AG04449 (cell line): ENCODE measurements at regions not wholly inside any gene's neighbourhood (a gene's known extent, or its start where the extent isn't known, plus 50 kb on each side); places are given as distances from the start of the nearest gene placed in this dataset.

Experiments used
- CTCF ChIA-PET: fragments of 350-600 bp; formaldehyde crosslinking; extraction: SDS; loops from one replicate; lab custom pipeline; 2021; ENCODE audit warnings: antibody characterized with exemption; lab: Yijun Ruan, JAX
- POLR2A ChIA-PET: fragments of 400-600, 350-600 bp; formaldehyde crosslinking; extraction: SDS; loops from one replicate; lab custom pipeline; 2020; ENCODE audit warnings: antibody characterized with exemption, inconsistent platforms; lab: Yijun Ruan, JAX
- DNase-seq: peaks from one replicate; pipeline ENCODE4 v3.0.0-alpha.2; 2010; ENCODE audit warnings: low read depth, low spot score
- H3K4me3 ChIP-seq: 2 replicates; pipeline ENCODE4 v1.5.1; 2011; ENCODE audit warnings: low read depth, mild to moderate bottlenecking, control low read depth, low read length
- CTCF ChIP-seq: IDR thresholded peaks from one replicate; pipeline ENCODE4 v1.5.1; 2011; ENCODE audit warnings: mild to moderate bottlenecking, moderate library complexity, low read length, control low read depth, inconsistent platforms; ENCODE audit not compliant: insufficient read depth; ENCODE audit errors: missing control alignments

DNA sequence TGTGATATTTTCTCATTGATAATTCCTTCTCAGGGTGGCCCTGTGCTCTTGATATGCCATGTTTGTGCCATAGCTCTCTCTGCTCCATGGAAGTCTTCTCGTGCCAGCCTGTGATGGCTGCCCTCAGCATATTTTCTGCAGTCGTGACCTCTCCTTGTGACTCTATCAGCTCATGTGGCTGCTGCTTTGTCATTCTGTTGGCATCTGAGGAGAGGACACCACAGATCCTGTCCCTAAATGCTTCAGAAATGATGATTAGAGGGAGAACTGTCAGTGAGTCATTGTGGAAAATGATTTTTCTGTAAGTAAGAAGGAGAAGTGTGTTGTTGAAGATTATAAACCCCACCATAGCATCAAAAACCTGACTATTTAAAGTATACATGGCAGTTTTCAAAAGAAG is 286.0 kb downstream of the ADGRL2 start:
- TF ChIP-seq CTCF, result no peak
- H3K4me3 ChIP-seq, result no peak overlapping the region
- ChIA-PET CTCF (no interaction called here), POLR2A (no interaction called here)
- DNase-seq, result no peak

- POLR2A ChIA-PET, result no interaction called here
- no peak for DNase-seq
- CTCF ChIA-PET, result no interaction called here
- no peak for TF ChIP-seq CTCF
- H3K4me3 ChIP-seq, result no peak overlapping the region
Observed at GRCh38 chr1:82079607-82080006, 278.9 kb downstream of the ADGRL2 start.

GRCh38 chr1:82073659-82074058 is 272.9 kb downstream of the ADGRL2 start:
- POLR2A ChIA-PET, result no interaction called here
- CTCF ChIA-PET, result no interaction called here
- no peak for DNase-seq
- H3K4me3 ChIP-seq, result no peak overlapping the region
- no peak for TF ChIP-seq CTCF

DNA sequence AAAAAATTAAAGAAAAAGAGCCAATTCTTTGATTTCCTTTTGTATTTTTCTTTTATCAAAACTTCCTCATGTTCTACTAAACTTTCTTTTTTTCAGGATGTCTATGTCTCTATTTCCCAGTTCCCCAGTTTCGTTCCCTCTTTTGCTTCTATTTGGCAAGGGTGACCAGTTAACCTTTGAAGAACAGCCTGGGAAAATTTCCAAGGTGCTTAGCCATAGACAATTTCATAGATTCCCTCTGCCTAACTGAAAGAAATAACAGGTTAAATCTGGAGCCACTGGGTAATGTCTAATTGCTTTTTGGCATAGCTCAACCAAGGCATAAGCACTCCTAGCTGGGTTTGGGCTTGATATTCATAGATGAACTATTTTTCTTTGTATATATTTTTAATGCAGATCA is 272.3 kb downstream of the ADGRL2 start:
- TF ChIP-seq CTCF, result no peak
- H3K4me3 ChIP-seq, result no peak overlapping the region
- CTCF ChIA-PET, result no interaction called here
- POLR2A ChIA-PET, result no interaction called here
- no peak for DNase-seq

DNA sequence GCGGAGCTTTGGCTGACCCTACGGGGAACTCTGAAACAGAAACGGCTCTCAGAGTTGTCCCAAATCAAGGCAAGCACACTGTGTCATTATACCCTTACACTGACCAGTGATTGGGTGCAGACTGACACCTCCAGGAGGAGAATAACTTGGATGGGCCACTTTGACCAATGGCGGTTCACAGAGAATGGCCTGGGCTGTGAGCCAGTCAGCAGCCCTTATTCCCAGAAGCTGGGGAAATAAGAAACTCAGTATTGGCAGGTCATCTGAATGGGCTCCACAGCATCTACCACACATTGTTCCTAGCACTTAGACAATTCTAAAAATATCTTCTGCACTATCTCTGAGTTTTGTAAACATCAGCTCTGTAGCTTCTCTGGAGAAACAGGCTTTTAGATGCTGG is 265.2 kb downstream of the ADGRL2 start:
- no peak overlapping the region for H3K4me3 ChIP-seq
- CTCF ChIA-PET, result no interaction called here
- TF ChIP-seq CTCF, result no peak
- no peak for DNase-seq
- POLR2A ChIA-PET, result no interaction called here

DNA sequence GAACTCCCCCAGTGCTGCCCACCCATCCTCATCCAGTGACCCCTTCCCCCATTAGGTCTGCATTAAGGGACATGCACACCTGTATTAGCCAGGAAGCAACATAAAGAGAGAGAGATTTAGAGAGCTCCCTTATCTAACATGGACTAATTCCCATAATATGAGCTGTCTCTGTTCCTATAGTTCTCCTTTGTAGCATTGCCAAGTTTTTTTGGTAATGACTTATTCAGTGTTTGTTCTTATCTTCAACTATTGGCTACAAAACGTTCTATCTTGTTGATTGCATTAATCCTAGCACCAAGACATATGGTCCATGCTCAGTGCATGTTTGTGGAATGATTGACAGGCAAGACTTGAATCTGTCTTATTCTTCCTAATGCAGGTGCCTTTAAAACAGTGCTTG is 264.0 kb downstream of the ADGRL2 start:
- POLR2A ChIA-PET, result no interaction called here
- TF ChIP-seq CTCF, result no peak

GRCh38 chr1:82062206-82062605 is 261.5 kb downstream of the ADGRL2 start:
- DNase-seq, result no peak
- ChIA-PET CTCF (no interaction called here), POLR2A (no interaction called here)
- TF ChIP-seq CTCF, result no peak
- no peak overlapping the region for H3K4me3 ChIP-seq

More for the DNA sequence above, 264.0 kb downstream of the ADGRL2 start:
- no peak overlapping the region for H3K4me3 ChIP-seq
- CTCF ChIA-PET, result no interaction called here
- DNase-seq, result no peak
